Endothelial cell (in vitro differentiated cells): ENCODE measurements at regions not wholly inside any gene's neighbourhood (a gene's known extent, or its start where the extent isn't known, plus 50 kb on each side); places are given as distances from the start of the nearest gene placed in this dataset.

Experiments used
- DNase-seq: peaks from one replicate; pipeline ENCODE4 v3.0.0; 2021; ENCODE audit warnings: low spot score
- H3K27ac Mint-ChIP-seq: one replicate; pipeline ENCODE4 v1.8.0; 2021; ENCODE audit warnings: mixed read lengths, inconsistent platforms; ENCODE audit not compliant: unreplicated experiment
- H3K27me3 Mint-ChIP-seq: one replicate; pipeline ENCODE4 v1.8.0; 2021; ENCODE audit warnings: mild to moderate bottlenecking, moderate library complexity, mixed read lengths, inconsistent platforms; ENCODE audit not compliant: unreplicated experiment
- H3K36me3 Mint-ChIP-seq: one replicate; pipeline ENCODE4 v1.8.0; 2021; ENCODE audit warnings: mild to moderate bottlenecking, low read depth, mixed read lengths, inconsistent platforms; ENCODE audit not compliant: unreplicated experiment
- H3K4me1 Mint-ChIP-seq: one replicate; pipeline ENCODE4 v1.8.0; 2021; ENCODE audit warnings: mild to moderate bottlenecking, mixed read lengths, inconsistent platforms; ENCODE audit not compliant: unreplicated experiment
- H3K4me3 Mint-ChIP-seq: one replicate; pipeline ENCODE4 v1.8.0; 2021; ENCODE audit warnings: mild to moderate bottlenecking, mixed read lengths, inconsistent platforms; ENCODE audit not compliant: unreplicated experiment
- H3K9me3 Mint-ChIP-seq: one replicate; pipeline ENCODE4 v1.8.0; 2021; ENCODE audit warnings: mixed read lengths, inconsistent platforms; ENCODE audit not compliant: unreplicated experiment
- CTCF ChIP-seq: fragments of 200-600 bp; sonication (generic); IDR thresholded peaks from one replicate; pipeline ENCODE4 v1.5.0; 2021; ENCODE audit warnings: antibody characterized with exemption; ENCODE audit not compliant: unreplicated experiment

- Mint-ChIP-seq H3K36me3 (no peaks in the 10 kb centered on the region), H3K27me3 (no peaks in the 10 kb centered on the region), H3K4me3 (no peak overlapping the region), H3K9me3 (no peaks in the 10 kb centered on the region), H3K27ac (no peak overlapping the region), H3K4me1 (no peaks in the 10 kb centered on the region)
- DNase-seq, result no peak
- no peak for TF ChIP-seq CTCF
Observed at GRCh38 chr5:29924107-29924506, 1269.4 kb upstream of the CDH6 start.

- no peak for TF ChIP-seq CTCF
- Mint-ChIP-seq H3K27me3 (no peaks in the 10 kb centered on the region), H3K4me1 (no peaks in the 10 kb centered on the region), H3K36me3 (no peaks in the 10 kb centered on the region), H3K27ac (no peak overlapping the region), H3K9me3 (no peaks in the 10 kb centered on the region), H3K4me3 (no peak overlapping the region)
- DNase-seq, result no peak
Observed at GRCh38 chr5:29905626-29906353, 1287.7 kb upstream of the CDH6 start.

GRCh38 chr5:29902859-29903258 lies 1290.6 kb upstream of the CDH6 start:
- Mint-ChIP-seq H3K27ac (no peak overlapping the region), H3K9me3 (no peaks in the 10 kb centered on the region), H3K4me1 (no peaks in the 10 kb centered on the region), H3K4me3 (no peak overlapping the region), H3K27me3 (no peaks in the 10 kb centered on the region), H3K36me3 (no peaks in the 10 kb centered on the region)
- no peak for DNase-seq
- TF ChIP-seq CTCF, result no peak

GRCh38 chr5:29899583-29899982 lies 1293.9 kb upstream of the CDH6 start:
- no peak overlapping the region for H3K27ac Mint-ChIP-seq
- no peaks in the 10 kb centered on the region for H3K9me3 Mint-ChIP-seq
- H3K36me3 Mint-ChIP-seq, result no peaks in the 10 kb centered on the region
- H3K27me3 Mint-ChIP-seq, result no peaks in the 10 kb centered on the region
- TF ChIP-seq CTCF, result no peak
- no peaks in the 10 kb centered on the region for H3K4me1 Mint-ChIP-seq
- H3K4me3 Mint-ChIP-seq, result no peak overlapping the region
- no peak for DNase-seq

GRCh38 chr5:29897916-29898315 lies 1295.6 kb upstream of the CDH6 start:
- no peaks in the 10 kb centered on the region for H3K27me3 Mint-ChIP-seq
- H3K4me1 Mint-ChIP-seq, result no peaks in the 10 kb centered on the region
- H3K9me3 Mint-ChIP-seq, result no peaks in the 10 kb centered on the region
- no peaks in the 10 kb centered on the region for H3K36me3 Mint-ChIP-seq
- DNase-seq, result no peak
- H3K27ac Mint-ChIP-seq, result no peak overlapping the region
- no peak overlapping the region for H3K4me3 Mint-ChIP-seq
- TF ChIP-seq CTCF, result no peak
